Islet precursor cell (in vitro differentiated cells): ENCODE measurements at regions not wholly inside any gene's neighbourhood (a gene's known extent, or its start where the extent isn't known, plus 50 kb on each side); places are given as distances from the start of the nearest gene placed in this dataset.
"Not testable (repeated sequence)": the region's sequence is repeated elsewhere in the genome, so short reads cannot be mapped to it uniquely, and the experiment has no call there.

Experiments used
- DNase-seq: peaks from one replicate; pipeline ENCODE4 v3.0.0-alpha.2; 2018

DNA sequence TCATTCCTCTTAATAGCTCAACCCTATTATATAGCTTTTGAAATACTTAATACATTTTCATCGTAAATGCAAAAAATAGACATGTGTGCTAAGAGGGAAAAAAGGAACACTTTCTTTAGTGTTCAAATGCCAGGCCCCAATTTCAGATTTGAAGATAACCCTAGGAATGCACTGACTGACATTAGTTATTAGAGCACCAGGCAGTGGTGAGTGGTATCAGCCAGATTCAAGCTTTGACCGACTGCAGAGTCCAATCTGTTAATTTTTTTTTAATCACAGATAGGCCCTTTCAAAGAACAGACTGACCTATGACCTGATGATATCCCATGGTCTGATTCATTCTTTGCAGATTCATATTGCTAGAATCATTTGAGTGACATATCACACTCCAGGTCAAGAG lies 874.2 kb upstream of the CHORDC1 start:
- DNase-seq = no peak

- no peak for DNase-seq
Measured at GRCh38 chr11:91093141-91093540, 870.3 kb upstream of the CHORDC1 start.

- DNase-seq = no peak
Measured at GRCh38 chr11:91091563-91091962, 868.7 kb upstream of the CHORDC1 start.

GRCh38 chr11:91086028-91086427 lies 863.2 kb upstream of the CHORDC1 start:
- no peak for DNase-seq

DNA sequence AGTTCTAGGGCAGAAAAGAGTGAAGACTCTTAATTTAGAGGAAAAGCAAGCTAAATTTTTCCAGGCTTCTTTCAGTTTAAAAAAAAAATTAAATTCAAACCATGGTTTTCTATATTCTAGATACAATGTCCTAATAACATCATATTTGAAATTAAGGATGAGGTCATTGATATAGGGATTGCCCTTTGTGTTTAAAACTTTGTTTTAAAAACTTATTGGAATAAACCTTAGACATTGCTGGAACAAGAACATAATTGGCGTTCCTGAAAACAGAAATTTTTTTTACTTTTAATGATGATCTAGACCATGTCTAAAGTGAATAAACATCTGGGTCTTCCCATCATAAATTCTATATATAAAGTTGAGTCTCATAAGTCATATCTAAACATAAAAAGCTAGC lies 859.4 kb upstream of the CHORDC1 start:
- no peak for DNase-seq

- peak; percentile 66 for DNase-seq
Measured at GRCh38 chr11:91081440-91082043, 858.7 kb upstream of the CHORDC1 start.

- no peak for DNase-seq
Measured at GRCh38 chr11:91078221-91078620, 855.4 kb upstream of the CHORDC1 start.

GRCh38 chr11:91075032-91075695 lies 852.3 kb upstream of the CHORDC1 start:
- no peak for DNase-seq

DNA sequence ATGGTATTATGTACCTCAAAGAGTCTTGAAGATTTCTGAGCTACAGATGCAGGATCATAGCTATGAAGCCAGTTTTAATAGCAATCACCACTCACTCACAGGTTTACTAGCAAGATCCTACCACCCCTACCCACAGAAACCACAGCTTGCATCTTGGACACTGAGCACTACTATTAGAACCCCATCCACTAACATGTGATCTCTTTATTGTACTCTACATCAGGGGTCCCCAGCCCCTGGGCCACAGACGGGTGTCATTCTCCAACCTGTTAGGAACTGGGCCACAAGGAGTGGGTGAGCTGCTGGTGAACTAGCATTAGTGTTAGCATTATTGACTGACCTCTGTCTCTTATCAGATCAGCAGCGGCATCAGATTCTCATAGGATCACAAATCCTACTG lies 844.8 kb upstream of the CHORDC1 start:
- DNase-seq = no peak

DNA sequence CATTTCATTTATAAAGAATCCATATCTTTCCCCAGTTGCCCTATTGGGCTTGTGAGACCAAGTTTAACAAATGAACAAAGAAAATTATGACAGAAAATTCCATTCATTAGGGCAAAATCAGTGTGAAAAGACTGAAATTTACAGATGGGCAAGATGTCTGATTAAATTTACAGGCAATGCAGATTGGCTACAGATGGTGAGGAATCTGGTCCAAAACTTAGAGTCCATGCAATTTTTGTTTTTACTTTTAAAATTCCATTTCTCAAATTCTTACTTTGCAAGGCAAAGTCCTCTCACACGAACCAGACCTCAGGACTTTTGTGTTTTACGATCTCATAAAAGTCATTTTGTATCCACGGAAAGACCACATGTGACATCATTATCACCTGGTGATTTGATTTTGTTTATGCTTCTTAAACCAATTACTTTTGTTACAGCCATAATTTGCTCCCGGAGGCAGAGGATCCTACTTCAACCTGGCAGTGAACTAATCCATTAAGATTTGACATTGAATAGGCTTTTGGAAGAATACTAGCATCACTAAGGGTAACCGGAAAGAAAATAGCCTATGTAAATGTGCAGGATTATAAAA lies 843.7 kb upstream of the CHORDC1 start:
- no peak for DNase-seq

DNA sequence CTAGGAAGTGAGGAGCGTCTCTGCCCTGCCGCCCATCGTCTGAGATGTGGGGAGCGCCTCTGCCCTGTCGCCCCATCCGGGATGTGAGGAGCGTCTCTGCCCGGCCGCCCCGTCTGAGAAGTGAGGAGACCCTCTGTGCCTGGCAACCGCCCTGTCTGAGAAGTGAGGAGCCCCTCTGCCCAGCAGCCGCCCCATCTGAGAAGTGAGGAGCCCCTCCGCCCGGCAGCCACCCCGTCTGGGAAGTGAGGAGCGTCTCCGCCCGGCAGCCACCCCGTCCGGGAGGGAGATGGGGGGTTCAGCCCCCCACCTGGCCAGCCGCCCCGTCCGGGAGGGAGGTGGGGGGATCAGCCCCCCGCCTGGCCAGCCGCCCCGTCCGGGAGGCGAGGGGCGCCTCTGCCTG lies 840.5 kb upstream of the CHORDC1 start:
- not testable (repeated sequence) for DNase-seq

- no peak for DNase-seq
Measured at GRCh38 chr11:91047882-91048281, 825.0 kb upstream of the CHORDC1 start.

DNA sequence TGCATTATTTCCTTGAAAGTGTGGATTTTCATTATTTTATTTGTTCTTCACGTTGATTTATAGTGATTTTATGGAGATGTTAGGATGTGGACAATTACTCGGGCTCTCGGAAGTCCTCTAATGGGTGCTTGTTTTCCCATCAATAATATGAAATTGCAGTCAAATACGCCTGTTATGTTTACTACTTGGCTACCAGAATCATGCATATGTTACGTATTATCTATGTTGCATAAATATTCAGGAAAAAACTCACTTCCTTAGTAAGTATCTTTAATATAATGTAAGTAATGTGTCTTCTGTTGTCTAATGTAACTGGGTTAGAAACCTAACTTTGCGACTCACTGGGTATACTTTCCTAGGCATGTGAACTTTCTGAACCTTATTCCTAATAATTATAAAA lies 823.4 kb upstream of the CHORDC1 start:
- DNase-seq = no peak

DNA sequence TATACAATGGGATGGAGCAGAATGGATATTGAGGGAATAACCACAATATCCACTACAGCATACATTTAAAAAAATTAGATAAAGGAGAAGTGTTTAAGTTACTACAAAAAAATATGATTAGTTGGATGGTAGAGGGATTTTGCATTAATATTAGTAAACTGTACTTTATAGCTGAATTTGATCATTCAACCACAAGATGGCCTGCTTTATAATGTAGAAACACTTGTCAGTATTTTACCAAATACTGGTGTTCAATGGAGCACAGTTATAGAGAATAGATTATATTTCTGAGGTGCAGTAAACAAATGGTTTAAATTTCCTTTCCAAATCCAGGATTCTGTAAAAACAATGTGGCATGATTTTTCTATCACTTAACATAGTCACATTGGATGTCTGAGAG lies 818.8 kb upstream of the CHORDC1 start:
- no peak for DNase-seq

DNA sequence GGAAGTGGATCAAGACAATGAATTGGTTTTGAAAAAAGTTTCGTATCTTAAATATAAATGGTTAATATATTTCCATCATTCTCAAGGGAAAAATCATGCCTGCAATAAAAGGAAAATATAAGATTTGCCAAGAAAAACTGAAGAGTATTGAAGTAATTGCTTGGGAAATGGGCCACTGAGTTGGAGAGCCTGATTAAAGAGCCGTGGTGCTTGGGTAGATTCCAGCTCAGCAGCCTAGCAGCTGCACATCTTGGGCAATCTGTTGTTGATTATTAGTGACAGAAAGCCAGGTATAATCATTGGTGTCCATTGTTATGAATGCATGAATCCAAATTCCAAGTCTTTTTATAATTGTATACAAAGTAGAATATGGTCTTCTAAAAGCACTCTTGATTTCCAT lies 800.9 kb upstream of the CHORDC1 start:
- no peak for DNase-seq

DNA sequence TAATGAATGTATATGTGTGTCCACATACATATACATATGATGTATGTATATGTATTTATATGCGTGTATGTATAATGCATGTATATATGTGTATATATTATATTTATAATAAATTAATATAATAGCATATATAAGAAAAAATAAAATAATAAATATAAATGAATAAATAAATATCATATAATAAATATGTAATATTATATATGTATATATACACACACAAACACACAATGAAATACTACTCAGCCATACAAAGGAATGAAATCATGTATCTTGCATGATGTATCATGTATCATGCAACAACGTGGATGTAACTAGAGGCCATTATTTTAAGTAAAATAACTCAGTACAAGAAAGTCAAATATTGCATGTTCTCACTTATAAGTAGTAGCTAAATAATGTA lies 788.7 kb upstream of the CHORDC1 start:
- DNase-seq = no peak

DNA sequence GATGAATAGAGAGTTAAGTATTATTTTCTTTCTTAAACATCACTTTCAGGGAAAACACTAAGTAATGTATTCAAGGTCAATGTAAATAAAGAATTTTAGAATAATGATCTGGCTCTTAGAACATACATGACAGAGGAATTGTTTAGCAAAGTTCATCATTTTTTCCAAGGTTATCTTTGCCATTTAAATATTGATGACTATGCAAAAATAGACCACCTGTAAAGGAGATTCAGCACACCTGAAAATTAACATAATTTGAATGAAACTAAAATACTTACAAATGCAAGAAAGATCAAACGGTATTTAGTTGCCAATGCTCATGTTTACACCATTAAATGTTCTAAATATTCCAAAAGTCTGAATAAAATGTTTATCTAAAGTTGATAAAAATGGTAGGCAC lies 782.6 kb upstream of the CHORDC1 start:
- DNase-seq = no peak

GRCh38 chr11:90997241-90997640 lies 774.4 kb upstream of the CHORDC1 start:
- DNase-seq = no peak

DNA sequence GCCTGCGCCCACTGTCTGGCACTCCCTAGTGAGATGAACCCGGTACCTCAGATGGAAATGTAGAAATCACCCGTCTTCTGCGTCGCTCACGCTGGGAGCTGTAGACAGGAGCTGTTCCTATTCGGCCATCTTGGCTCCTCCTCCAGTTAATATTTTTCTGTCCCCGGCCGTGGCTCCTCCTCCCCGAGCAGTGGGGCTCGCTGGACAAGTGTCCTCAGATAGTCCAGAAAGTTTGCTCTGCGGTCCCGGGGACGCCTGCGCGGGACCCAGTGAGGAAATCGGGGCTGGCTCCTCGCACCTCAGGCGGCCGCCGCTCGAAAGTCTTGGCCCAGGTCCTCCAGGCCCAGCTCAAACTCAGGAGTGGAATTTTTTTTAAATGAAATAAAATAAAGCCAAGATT lies 749.3 kb upstream of the CHORDC1 start:
- DNase-seq = not testable (repeated sequence)

DNA sequence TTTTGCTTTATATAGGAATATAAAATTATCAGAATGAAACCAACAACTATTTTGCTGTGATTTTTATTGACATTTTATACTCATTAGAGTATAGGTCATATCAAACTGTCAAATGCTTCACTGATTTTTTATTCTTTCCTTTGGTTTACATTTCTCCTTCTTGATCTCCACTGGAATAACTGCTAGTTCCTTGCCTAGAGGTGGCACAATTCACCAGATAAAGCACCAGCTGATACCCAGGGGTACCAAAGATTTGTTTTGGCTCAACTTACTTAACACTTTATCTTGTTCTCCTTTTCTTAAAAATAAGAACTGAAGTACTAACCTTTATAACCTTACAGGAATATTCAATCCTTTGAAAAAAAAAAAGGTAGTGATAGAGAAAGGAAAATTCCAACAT lies 725.1 kb upstream of the CHORDC1 start:
- no peak for DNase-seq

GRCh38 chr11:90930252-90930651 lies 707.4 kb upstream of the CHORDC1 start:
- DNase-seq = no peak

GRCh38 chr11:90919332-90919731 lies 696.5 kb upstream of the CHORDC1 start:
- DNase-seq = no peak

GRCh38 chr11:90916706-90917105 lies 693.9 kb upstream of the CHORDC1 start:
- DNase-seq = no peak

DNA sequence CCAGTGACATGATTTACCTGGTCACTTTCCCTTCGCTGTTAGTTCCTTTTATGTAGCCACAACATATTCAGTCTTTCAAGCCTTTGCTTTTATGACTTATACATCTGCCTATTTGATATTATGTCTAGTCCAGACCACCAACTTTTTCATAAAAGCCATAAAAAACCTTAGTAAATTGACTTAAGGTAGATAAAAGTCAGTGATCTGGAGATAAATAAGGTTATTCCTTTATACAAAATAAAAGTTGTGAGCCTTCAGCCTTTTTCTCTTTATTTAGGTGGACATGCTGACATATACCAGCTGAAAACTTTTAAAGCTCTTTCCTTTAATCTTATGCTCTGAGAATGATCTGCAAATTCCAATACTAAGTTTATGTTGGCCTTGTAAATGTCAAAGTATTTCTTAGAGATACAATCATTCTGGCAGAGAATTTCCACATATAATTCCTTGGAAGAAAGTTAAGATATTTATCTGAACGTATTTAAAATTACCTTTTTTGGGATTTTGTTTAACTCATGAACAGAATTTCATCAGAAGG lies 690.4 kb upstream of the CHORDC1 start:
- DNase-seq = no peak
